GM23338 (cell line): ENCODE measurements at regions not wholly inside any gene's neighbourhood (a gene's known extent, or its start where the extent isn't known, plus 50 kb on each side); places are given as distances from the start of the nearest gene placed in this dataset.

Experiments
- CREB1 ChIP-seq: fragments of 250-450 bp; sonication (Bioruptor Pico); IDR thresholded peaks from 2 replicates; pipeline ENCODE4 v1.5.0; 2020; ENCODE audit warnings: low read depth, mild to moderate bottlenecking, moderate library complexity
- CTCF ChIP-seq, 2 experiments: fragments of 200-600 bp in 1 of 2; sonication (generic) in 1 of 2; conservative IDR thresholded peaks; 2 replicates each; pipeline versions ENCODE4 v1.5.1 to v1.6.1; 2016 to 2017; ENCODE audit warnings: antibody characterized with exemption in 2 of 2, low read depth in 2 of 2, mild to moderate bottlenecking in 2 of 2, moderate library complexity in 1 of 2
- EZH2 ChIP-seq: fragments of 200-600 bp; sonication (generic); IDR thresholded peaks from one replicate; pipeline ENCODE4 v1.8.0; 2017; ENCODE audit warnings: antibody characterized with exemption, mild to moderate bottlenecking, low read depth; ENCODE audit not compliant: unreplicated experiment
- EZH2phosphoT487 ChIP-seq: fragments of 200-600 bp; sonication (generic); IDR thresholded peaks from one replicate; pipeline ENCODE4 v1.8.1; 2018; ENCODE audit warnings: antibody characterized with exemption; ENCODE audit not compliant: unreplicated experiment
- JUNB ChIP-seq: IDR thresholded peaks from one replicate; pipeline ENCODE4 v1.6.1; 2016; ENCODE audit warnings: antibody characterized with exemption; ENCODE audit not compliant: unreplicated experiment
- POLR2AphosphoS5 ChIP-seq: IDR thresholded peaks from 2 replicates; pipeline ENCODE4 v1.6.1; 2016; ENCODE audit warnings: antibody characterized with exemption, low read depth
- REST ChIP-seq: IDR thresholded peaks from one replicate; pipeline ENCODE4 v1.6.1; 2018; ENCODE audit warnings: antibody characterized with exemption; ENCODE audit not compliant: unreplicated experiment
- ZNF331 ChIP-seq: fragments of 250-450 bp; sonication (Bioruptor Pico); IDR thresholded peaks from 2 replicates; pipeline ENCODE4 v1.5.0; 2020; ENCODE audit warnings: low read depth, mild to moderate bottlenecking, moderate library complexity

- TF ChIP-seq EZH2 (no peak), POLR2AphosphoS5 (no peak), CTCF (conservative IDR thresholded peaks at IDR 0.05; ENCODE audit: low read depth in 2 of 2) (no peak), JUNB (no peak), CREB1 (no peak), REST (no peak), EZH2phosphoT487 (no peak), ZNF331 (no peak)
These were observed 94.1 kb upstream of the VPREB1 start for GRCh38 chr22:22150457-22150856.
